Body of pancreas (tissue), 4 donors: ENCODE measurements at regions not wholly inside any gene's neighbourhood (a gene's known extent, or its start where the extent isn't known, plus 50 kb on each side); places are given as distances from the start of the nearest gene placed in this dataset.

Experiments used
- ATAC-seq: fragments of 150-250 bp; one replicate; pipeline ENCODE4 v1.9.1; 2016
- DNase-seq, 4 donors: peaks; one replicate each; pipeline ENCODE4 v3.0.0-alpha.2; 2019
- H3K27ac ChIP-seq, 4 donors: fragments of 200-600 bp; sonication (generic); 1 replicate in 3 of 4; 2 replicates in 1 of 4; pipeline versions ENCODE4 v1.5.1 to v1.6.1; 2016 to 2019; ENCODE audit warnings: mild to moderate bottlenecking in 1 of 4, mixed read lengths in 1 of 4, moderate library complexity in 1 of 4
- H3K27me3 ChIP-seq, 2 donors: fragments of 200-600 bp; sonication (generic); one replicate each; pipeline ENCODE4 v1.6.0; 2016; ENCODE audit warnings: mild to moderate bottlenecking in 1 of 2
- H3K36me3 ChIP-seq, 2 donors: fragments of 200-600 bp; sonication (generic); replicated peaks in 1 of 2; 2 replicates each; pipeline ENCODE4 v1.5.1; 2016; ENCODE audit warnings: low read depth in 2 of 2; ENCODE audit not compliant: insufficient read depth in 1 of 2
- H3K4me1 ChIP-seq: fragments of 200-600 bp; sonication (generic); one replicate; pipeline ENCODE4 v1.6.0; 2016
- H3K4me3 ChIP-seq, 2 donors: fragments of 200-600 bp; sonication (generic); 1 replicate in 1 of 2; 2 replicates in 1 of 2; pipeline ENCODE4 v1.5.1; 2016 to 2019
- H3K9me3 ChIP-seq, 3 donors: fragments of 200-600 bp; sonication (generic); 1 replicate in 2 of 3; 2 replicates in 1 of 3; pipeline ENCODE4 v1.5.1; 2016
- POLR2A ChIP-seq, 3 donors: fragments of 450-650 bp; IDR thresholded peaks; one replicate each; pipeline ENCODE4 v1.6.1; 2016; ENCODE audit warnings: antibody characterized with exemption in 3 of 3, mild to moderate bottlenecking in 2 of 3
- WGBS, 2 donors: methylation state at CpG; one replicate each; pipeline ENCODE4 v1.1.5; 2017; 5-methylcytosine and 5-hydroxymethylcytosine counted together
- intact Hi-C: fragments of 100-400 bp; cut with DNase I; formaldehyde crosslinking; loops from one replicate; pipeline ENCODE4 v1.15.1; 2023
- TF ChIP-seq, protein P1 (sequence below), 7 experiments: fragments of 450-650 bp in 4 of 7; fragments of 200-600 bp in 3 of 7; sonication (generic) in 3 of 7; IDR thresholded peaks; one replicate each; pipeline ENCODE4 v1.5.1; 2016 to 2019; ENCODE audit warnings: antibody characterized with exemption in 7 of 7

GRCh38 chr5:97418462-97418861, 235.4 kb upstream of the RIOK2 start:
- DNase-seq: no peak
- H3K36me3 ChIP-seq: no peaks in the 10 kb centered on the region
- TF ChIP-seq, protein P1, sequence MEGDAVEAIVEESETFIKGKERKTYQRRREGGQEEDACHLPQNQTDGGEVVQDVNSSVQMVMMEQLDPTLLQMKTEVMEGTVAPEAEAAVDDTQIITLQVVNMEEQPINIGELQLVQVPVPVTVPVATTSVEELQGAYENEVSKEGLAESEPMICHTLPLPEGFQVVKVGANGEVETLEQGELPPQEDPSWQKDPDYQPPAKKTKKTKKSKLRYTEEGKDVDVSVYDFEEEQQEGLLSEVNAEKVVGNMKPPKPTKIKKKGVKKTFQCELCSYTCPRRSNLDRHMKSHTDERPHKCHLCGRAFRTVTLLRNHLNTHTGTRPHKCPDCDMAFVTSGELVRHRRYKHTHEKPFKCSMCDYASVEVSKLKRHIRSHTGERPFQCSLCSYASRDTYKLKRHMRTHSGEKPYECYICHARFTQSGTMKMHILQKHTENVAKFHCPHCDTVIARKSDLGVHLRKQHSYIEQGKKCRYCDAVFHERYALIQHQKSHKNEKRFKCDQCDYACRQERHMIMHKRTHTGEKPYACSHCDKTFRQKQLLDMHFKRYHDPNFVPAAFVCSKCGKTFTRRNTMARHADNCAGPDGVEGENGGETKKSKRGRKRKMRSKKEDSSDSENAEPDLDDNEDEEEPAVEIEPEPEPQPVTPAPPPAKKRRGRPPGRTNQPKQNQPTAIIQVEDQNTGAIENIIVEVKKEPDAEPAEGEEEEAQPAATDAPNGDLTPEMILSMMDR (IDR thresholded peaks at IDR 0.05): no peak
- no peak for TF ChIP-seq POLR2A (IDR thresholded peaks at IDR 0.05)
- H3K9me3 ChIP-seq: no peaks in the 10 kb centered on the region
- no peak overlapping the region for H3K27ac ChIP-seq
- 0 to 89% methylated on average over 1 of the region's 1 CpG for WGBS, 2 donors
- H3K4me3 ChIP-seq: no peak overlapping the region
- ATAC-seq: no peak
- no peaks in the 10 kb centered on the region for H3K27me3 ChIP-seq
- intact Hi-C loops: no loop called here
- no peaks in the 10 kb centered on the region for H3K4me1 ChIP-seq

DNA sequence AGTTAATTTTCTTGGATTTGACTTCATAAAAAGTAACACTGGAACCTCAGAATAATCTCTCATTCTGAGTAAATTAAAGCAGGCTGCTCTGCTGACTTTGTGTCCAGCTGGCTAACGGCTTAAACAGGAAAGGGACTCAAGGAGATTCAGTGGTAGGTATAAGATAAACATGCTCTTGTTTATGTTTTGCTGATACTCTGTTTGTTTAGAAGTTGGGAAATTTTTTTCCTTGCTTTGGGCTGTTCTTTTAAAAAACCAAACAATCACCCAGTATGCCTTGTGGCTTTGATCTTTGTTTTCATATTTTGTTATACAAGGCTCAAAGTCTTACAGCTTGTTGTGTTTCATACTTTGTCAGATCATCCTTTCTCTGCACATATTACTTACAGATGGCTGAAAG, 237.6 kb upstream of the RIOK2 start:
- Histone ChIP-seq H3K27ac (no peak overlapping the region), H3K4me3 (no peak overlapping the region), H3K4me1 (no peaks in the 10 kb centered on the region), H3K9me3 (no peaks in the 10 kb centered on the region), H3K36me3 (no peaks in the 10 kb centered on the region), H3K27me3 (no peaks in the 10 kb centered on the region)
- intact Hi-C loops: no loop called here
- DNase-seq: no peak
- ATAC-seq: no peak
- WGBS, 2 donors: 19 to 35% methylated on average over 1 of the region's 1 CpG
- TF ChIP-seq POLR2A (IDR thresholded peaks at IDR 0.05): no peak
- TF ChIP-seq, protein P1 (IDR thresholded peaks at IDR 0.05): no peak

- TF ChIP-seq, protein P1 (IDR thresholded peaks at IDR 0.05): no peak
- no peak for TF ChIP-seq POLR2A (IDR thresholded peaks at IDR 0.05)
- ATAC-seq (no peak), DNase-seq (no peak)
- H3K4me3 ChIP-seq: no peak overlapping the region
- H3K27me3 ChIP-seq: no peaks in the 10 kb centered on the region
- no peaks in the 10 kb centered on the region for H3K36me3 ChIP-seq
- no peak overlapping the region for H3K27ac ChIP-seq
- WGBS, 2 donors: 68 to 77% methylated on average over 3 of the region's 3 CpGs
- intact Hi-C loops: no loop called here
- no peaks in the 10 kb centered on the region for H3K9me3 ChIP-seq
- H3K4me1 ChIP-seq: no peaks in the 10 kb centered on the region
These were observed 239.6 kb upstream of the RIOK2 start for GRCh38 chr5:97422678-97423077.

- no peak for ATAC-seq
These were observed 242.5 kb upstream of the RIOK2 start for GRCh38 chr5:97425511-97425910.

DNA sequence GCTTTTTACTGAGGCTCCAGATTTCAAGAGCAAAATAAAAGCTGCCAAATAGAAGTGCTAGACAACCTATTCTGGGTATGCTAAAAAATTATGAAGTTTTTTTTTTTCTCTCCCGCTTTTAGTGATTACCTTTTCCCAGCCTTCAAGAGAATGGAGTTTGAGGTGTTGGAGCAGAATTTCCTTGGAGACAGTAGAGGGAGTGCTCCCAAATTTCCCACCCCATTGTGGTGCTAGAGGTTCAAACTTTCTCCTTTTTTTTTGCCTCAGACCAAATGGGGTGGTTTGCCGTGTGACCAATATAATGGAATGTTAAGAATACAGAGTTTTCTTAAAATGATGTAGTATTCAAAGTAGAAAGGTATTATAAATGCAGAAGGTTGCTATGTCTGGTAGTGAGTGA, 244.2 kb upstream of the RIOK2 start:
- Histone ChIP-seq H3K4me1 (no peaks in the 10 kb centered on the region), H3K36me3 (no peaks in the 10 kb centered on the region), H3K27ac (no peak overlapping the region), H3K27me3 (no peaks in the 10 kb centered on the region), H3K4me3 (no peak overlapping the region), H3K9me3 (no peaks in the 10 kb centered on the region)
- DNase-seq (no peak), ATAC-seq (no peak)
- WGBS, 2 donors: 65 to 78% methylated on average over 2 of the region's 2 CpGs
- TF ChIP-seq, protein P1 (IDR thresholded peaks at IDR 0.05): no peak
- no peak for TF ChIP-seq POLR2A (IDR thresholded peaks at IDR 0.05)
- intact Hi-C loops: no loop called here

More at GRCh38 chr5:97425511-97425910, 242.5 kb upstream of the RIOK2 start:
- no peaks in the 10 kb centered on the region for H3K36me3 ChIP-seq
- H3K4me1 ChIP-seq: no peaks in the 10 kb centered on the region
- 72 to 81% methylated on average over 4 of the region's 4 CpGs for WGBS, 2 donors
- intact Hi-C loops: no loop called here
- no peak overlapping the region for H3K4me3 ChIP-seq
- DNase-seq: no peak
- no peak overlapping the region for H3K27ac ChIP-seq
- H3K9me3 ChIP-seq: no peaks in the 10 kb centered on the region
- TF ChIP-seq, protein P1 (IDR thresholded peaks at IDR 0.05): no peak
- no peak for TF ChIP-seq POLR2A (IDR thresholded peaks at IDR 0.05)
- H3K27me3 ChIP-seq: no peaks in the 10 kb centered on the region
